AG04450 (cell line): ENCODE measurements at regions not wholly inside any gene's neighbourhood (a gene's known extent, or its start where the extent isn't known, plus 50 kb on each side); places are given as distances from the start of the nearest gene placed in this dataset.

Experiments
- CTCF ChIA-PET: fragments of 300-600, 350-600 bp; formaldehyde crosslinking; extraction: SDS; loops from one replicate; lab custom pipeline; 2022; ENCODE audit warnings: antibody characterized with exemption, inconsistent platforms; lab: Charles Lee
- POLR2A ChIA-PET: fragments of 350-600 bp; formaldehyde crosslinking; extraction: SDS; loops from one replicate; lab custom pipeline; 2021; ENCODE audit warnings: antibody characterized with exemption, inconsistent platforms; lab: Yijun Ruan, JAX
- DNase-seq: peaks from one replicate; pipeline ENCODE4 v3.0.0-alpha.2; 2011; ENCODE audit warnings: low read depth, low spot score
- H3K27ac ChIP-seq: one replicate; pipeline ENCODE4 v1.5.1; 2012; ENCODE audit warnings: low read depth, low read length, control low read depth
- H3K27me3 ChIP-seq: one replicate; pipeline ENCODE4 v1.6.0; 2012; ENCODE audit warnings: low read length; ENCODE audit not compliant: control insufficient read depth, insufficient read depth
- H3K4me3 ChIP-seq: 2 replicates; pipeline ENCODE4 v1.5.1; 2011; ENCODE audit warnings: mild to moderate bottlenecking, low read depth, low read length, control low read depth
- H3K9me3 ChIP-seq: 2 replicates; pipeline ENCODE4 v1.5.1; 2012; ENCODE audit warnings: low read length; ENCODE audit not compliant: control insufficient read depth, insufficient read depth
- CTCF ChIP-seq: IDR thresholded peaks from 2 replicates; pipeline ENCODE4 v1.5.1; 2011; ENCODE audit warnings: low read depth, low read length, control low read depth, inconsistent platforms

GRCh38 chr13:111511805-111512504 lies 191.5 kb downstream of the TEX29 start:
- CTCF ChIA-PET = no interaction called here
- no peak for DNase-seq
- H3K27me3 ChIP-seq = no peaks in the 10 kb centered on the region
- H3K9me3 ChIP-seq = peaks cover 80% of the 10 kb centered on the region
- H3K27ac ChIP-seq = no peak overlapping the region
- no peak for TF ChIP-seq CTCF
- no peak overlapping the region for H3K4me3 ChIP-seq
- POLR2A ChIA-PET = no interaction called here

GRCh38 chr13:111512707-111513106 lies 192.3 kb downstream of the TEX29 start:
- no peaks in the 10 kb centered on the region for H3K27me3 ChIP-seq
- no peak for TF ChIP-seq CTCF
- no peak for DNase-seq
- H3K9me3 ChIP-seq = peaks cover 78% of the 10 kb centered on the region
- no peak overlapping the region for H3K4me3 ChIP-seq
- H3K27ac ChIP-seq = no peak overlapping the region
- POLR2A ChIA-PET = no interaction called here
- CTCF ChIA-PET = no interaction called here

GRCh38 chr13:111513766-111514609 lies 193.5 kb downstream of the TEX29 start:
- ChIA-PET POLR2A (no interaction called here), CTCF (no interaction called here)
- no peak overlapping the region for H3K27ac ChIP-seq
- H3K27me3 ChIP-seq = no peaks in the 10 kb centered on the region
- TF ChIP-seq CTCF = no peak
- peaks cover 74% of the 10 kb centered on the region for H3K9me3 ChIP-seq
- no peak overlapping the region for H3K4me3 ChIP-seq
- no peak for DNase-seq

GRCh38 chr13:111514610-111515306 lies 194.3 kb downstream of the TEX29 start:
- ChIA-PET CTCF (no interaction called here), POLR2A (no interaction called here)
- no peak for TF ChIP-seq CTCF
- no peak overlapping the region for H3K4me3 ChIP-seq
- peaks cover 79% of the 10 kb centered on the region for H3K9me3 ChIP-seq
- H3K27ac ChIP-seq = no peak overlapping the region
- DNase-seq = no peak
- H3K27me3 ChIP-seq = no peaks in the 10 kb centered on the region

GRCh38 chr13:111515307-111515617 lies 194.8 kb downstream of the TEX29 start:
- DNase-seq = no peak
- no peak overlapping the region for H3K27ac ChIP-seq
- TF ChIP-seq CTCF = no peak
- ChIA-PET POLR2A (no interaction called here), CTCF (no interaction called here)
- no peaks in the 10 kb centered on the region for H3K27me3 ChIP-seq
- H3K4me3 ChIP-seq = no peak overlapping the region
- H3K9me3 ChIP-seq = peaks cover 84% of the 10 kb centered on the region
